Cardiac muscle cell (in vitro differentiated cells and primary cell): ENCODE measurements at regions not wholly inside any gene's neighbourhood (a gene's known extent, or its start where the extent isn't known, plus 50 kb on each side); places are given as distances from the start of the nearest gene placed in this dataset.

Source experiments
- DNase-seq, 2 donors: peaks; one replicate each; pipeline versions ENCODE4 v3.0.0 to v3.0.0-alpha.2; 2010 to 2017; ENCODE audit warnings: low read depth in 1 of 2, low spot score in 1 of 2
- H3K27ac ChIP-seq: fragments of 200-600 bp; sonication (generic); 2 replicates; pipeline ENCODE4 v1.5.1; 2016
- H3K27me3 ChIP-seq: fragments of 200-600 bp; sonication (generic); 2 replicates; pipeline ENCODE4 v1.6.0; 2016; ENCODE audit warnings: control low read depth
- H3K36me3 ChIP-seq: fragments of 200-600 bp; sonication (generic); 2 replicates; pipeline ENCODE4 v1.5.1; 2016; ENCODE audit warnings: control low read depth
- H3K4me1 ChIP-seq: fragments of 200-600 bp; sonication (generic); 2 replicates; pipeline ENCODE4 v1.8.1; 2017; ENCODE audit warnings: low read depth, mild to moderate bottlenecking, mixed run types
- H3K4me3 ChIP-seq: fragments of 200-600 bp; sonication (generic); 2 replicates; pipeline ENCODE4 v1.5.1; 2016; ENCODE audit warnings: mild to moderate bottlenecking
- H3K9me3 ChIP-seq: fragments of 200-600 bp; sonication (generic); 2 replicates; pipeline ENCODE4 v1.5.1; 2017; ENCODE audit warnings: low read depth, mild to moderate bottlenecking, control low read depth
- CTCF ChIP-seq: IDR thresholded peaks from 2 replicates; pipeline ENCODE4 v1.5.1; 2012; ENCODE audit warnings: low read depth, mild to moderate bottlenecking, low read length

DNA sequence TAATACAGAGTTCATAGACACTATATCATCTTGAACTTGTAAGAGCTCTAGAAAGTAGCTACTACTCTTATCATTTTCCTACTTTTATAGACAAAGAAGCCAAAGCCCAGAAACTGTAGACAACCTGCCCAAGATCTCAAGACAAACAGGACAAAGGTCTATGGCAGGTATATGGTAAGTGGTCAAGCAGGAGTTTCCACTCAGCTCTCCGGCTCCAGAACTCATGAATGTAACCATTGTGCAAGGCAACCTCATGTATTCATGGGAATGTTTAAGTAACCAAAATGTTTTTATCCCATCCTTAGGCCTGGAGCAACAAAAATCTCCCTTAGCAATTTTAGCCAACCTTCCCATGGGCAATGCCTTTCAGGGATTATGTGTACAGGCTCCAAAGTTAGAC lies 163.4 kb upstream of the PUM3 start:
- Histone ChIP-seq H3K36me3 (no peaks in the 10 kb centered on the region), H3K4me3 (no peak overlapping the region), H3K4me1 (peaks cover 15% of the 10 kb centered on the region), H3K9me3 (no peaks in the 10 kb centered on the region), H3K27ac (peak overlapping the region; percentile 79), H3K27me3 (no peaks in the 10 kb centered on the region)
- TF ChIP-seq CTCF, result no peak
- DNase-seq, result no peak

GRCh38 chr9:3006851-3007250 lies 163.0 kb upstream of the PUM3 start:
- Histone ChIP-seq H3K36me3 (no peaks in the 10 kb centered on the region), H3K27me3 (no peaks in the 10 kb centered on the region), H3K27ac (peak overlapping the region; percentile 79), H3K4me3 (no peak overlapping the region), H3K4me1 (peaks cover 15% of the 10 kb centered on the region), H3K9me3 (no peaks in the 10 kb centered on the region)
- no peak for TF ChIP-seq CTCF
- peak in 1 of 2 donors; percentile 58 for DNase-seq

- H3K4me3 ChIP-seq, result no peak overlapping the region
- TF ChIP-seq CTCF, result no peak
- H3K36me3 ChIP-seq, result no peaks in the 10 kb centered on the region
- H3K9me3 ChIP-seq, result no peaks in the 10 kb centered on the region
- no peak for DNase-seq
- H3K27ac ChIP-seq, result no peak overlapping the region
- H3K27me3 ChIP-seq, result peaks cover 5% of the 10 kb centered on the region
- H3K4me1 ChIP-seq, result peaks cover 15% of the 10 kb centered on the region
Measured at GRCh38 chr9:3004572-3004971, 160.7 kb upstream of the PUM3 start.

DNA sequence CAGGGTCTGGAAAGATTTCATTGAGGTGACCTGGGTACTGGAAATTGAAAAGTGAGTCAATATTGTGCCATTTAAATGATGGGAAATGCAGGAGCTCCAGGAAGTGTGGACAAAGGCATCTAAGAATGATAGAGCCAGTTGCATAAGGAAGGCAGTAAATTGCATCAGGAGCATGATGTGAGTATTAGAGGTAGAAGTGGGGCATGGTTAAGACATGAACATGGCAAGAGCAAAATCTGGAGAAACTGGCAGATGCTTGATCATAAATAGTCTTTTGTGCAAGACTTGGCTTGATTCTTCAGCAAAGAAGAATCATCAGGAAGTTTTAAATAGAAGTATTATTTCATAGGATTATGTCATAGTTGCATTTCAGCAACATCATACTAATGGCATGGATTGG lies 157.4 kb upstream of the PUM3 start:
- H3K4me1 ChIP-seq, result peaks cover 2% of the 10 kb centered on the region
- peaks cover 5% of the 10 kb centered on the region for H3K27me3 ChIP-seq
- H3K27ac ChIP-seq, result no peak overlapping the region
- no peaks in the 10 kb centered on the region for H3K36me3 ChIP-seq
- H3K4me3 ChIP-seq, result no peak overlapping the region
- no peak for TF ChIP-seq CTCF
- H3K9me3 ChIP-seq, result no peaks in the 10 kb centered on the region
- no peak for DNase-seq

DNA sequence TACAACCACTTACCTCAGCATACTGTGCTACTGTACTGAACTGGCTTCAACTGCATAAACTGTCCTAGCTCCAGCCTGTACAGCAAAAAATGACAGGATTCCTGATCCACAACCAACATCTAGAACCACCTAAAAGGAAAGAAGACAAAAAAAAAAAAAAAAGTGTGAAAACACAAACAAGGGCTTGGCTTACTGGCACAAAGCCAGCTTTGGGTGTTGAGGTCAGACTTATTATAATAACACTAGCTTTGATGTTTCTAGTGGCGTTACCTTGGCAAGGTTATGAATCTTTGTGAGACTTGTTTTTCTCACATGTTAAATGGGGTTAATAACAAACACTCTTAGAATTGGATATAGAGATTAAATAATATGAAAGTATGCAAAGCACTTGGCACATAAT lies 148.5 kb upstream of the PUM3 start:
- no peak for TF ChIP-seq CTCF
- Histone ChIP-seq H3K4me3 (no peak overlapping the region), H3K27me3 (no peaks in the 10 kb centered on the region), H3K36me3 (no peaks in the 10 kb centered on the region), H3K9me3 (no peaks in the 10 kb centered on the region), H3K4me1 (no peaks in the 10 kb centered on the region), H3K27ac (no peak overlapping the region)
- no peak for DNase-seq

DNA sequence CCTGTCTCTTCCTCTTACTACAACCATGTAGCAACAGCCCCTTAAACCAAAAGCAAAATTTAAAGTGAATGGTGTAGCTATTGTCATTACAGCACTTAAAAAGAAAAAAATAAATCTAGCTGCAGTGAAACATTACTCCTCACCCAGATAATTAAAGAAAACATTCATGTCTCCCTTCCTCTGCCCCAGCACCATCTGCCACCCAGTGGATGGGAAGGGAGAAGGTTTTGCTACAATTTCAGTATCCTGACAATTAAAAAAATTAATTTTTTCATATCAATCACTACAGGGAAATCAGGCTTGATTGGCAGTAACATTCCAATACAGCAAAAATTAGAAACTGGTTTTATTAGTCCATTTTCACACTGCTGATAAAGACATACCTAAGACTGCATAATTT lies 147.4 kb upstream of the PUM3 start:
- Histone ChIP-seq H3K4me3 (no peak overlapping the region), H3K27ac (no peak overlapping the region), H3K36me3 (no peaks in the 10 kb centered on the region), H3K27me3 (no peaks in the 10 kb centered on the region), H3K4me1 (no peaks in the 10 kb centered on the region), H3K9me3 (no peaks in the 10 kb centered on the region)
- no peak for TF ChIP-seq CTCF
- no peak for DNase-seq
